ENCODE measurements at regions not wholly inside any gene's neighbourhood (a gene's known extent, or its start where the extent isn't known, plus 50 kb on each side); places are given as distances from the start of the nearest gene placed in this dataset.

DNA sequence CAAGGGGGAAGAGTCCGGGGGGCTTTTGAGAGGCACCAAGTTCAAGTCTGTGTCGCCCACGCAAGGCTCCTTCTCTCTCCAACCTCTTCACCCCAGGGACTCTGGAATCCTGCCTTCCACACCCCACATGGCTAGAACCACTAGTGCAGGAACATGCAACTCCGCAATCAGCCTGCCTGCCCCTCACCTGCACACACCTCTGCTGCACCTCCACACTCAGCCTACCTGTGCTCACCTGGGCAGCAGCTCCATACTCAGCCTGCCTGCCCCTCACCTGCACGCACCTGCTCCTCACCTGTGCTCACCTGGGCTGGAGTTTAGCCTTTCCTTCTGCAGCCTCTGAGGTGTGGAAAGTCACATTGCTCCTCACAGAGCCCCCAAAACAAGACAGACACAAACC, 277.4 kb downstream of the NDUFA10 start:
- H3K36me3 ChIP-seq (ENCODE audit: control insufficient read depth in 2 of 2, extremely low read depth in 1 of 2, insufficient read depth in 2 of 2, low read length in 2 of 2), result no peaks in the 10 kb centered on the region
- H3K9me1 ChIP-seq (replicated peaks; ENCODE audit: control insufficient read depth, extremely low read depth, insufficient read depth, low read length), result no peaks in the 10 kb centered on the region
- H3K9ac ChIP-seq (replicated peaks; ENCODE audit: extremely low read depth, insufficient read depth, low read length), result no peak overlapping the region
- FAIRE-seq (no peak), DNase-seq (ENCODE audit: low read depth, low spot score) (no peak)
- no peaks in the 10 kb centered on the region for H3K79me2 ChIP-seq (ENCODE audit: control insufficient read depth, insufficient read depth, low read length)
- ChIA-PET POLR2A (no interaction called here), CTCF (no interaction called here)
- no peak overlapping the region for H2AFZ ChIP-seq (ENCODE audit: low read depth, low read length)
- TF ChIP-seq, protein P1, sequence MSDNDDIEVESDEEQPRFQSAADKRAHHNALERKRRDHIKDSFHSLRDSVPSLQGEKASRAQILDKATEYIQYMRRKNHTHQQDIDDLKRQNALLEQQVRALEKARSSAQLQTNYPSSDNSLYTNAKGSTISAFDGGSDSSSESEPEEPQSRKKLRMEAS (IDR thresholded peaks at IDR 0.05; ENCODE audit: insufficient read depth, insufficient read length), result no peak
- no peak for TF ChIP-seq FOS (IDR thresholded peaks at IDR 0.05; ENCODE audit: borderline replicate concordance, insufficient read depth, low read length)
- TF ChIP-seq, protein P2, sequence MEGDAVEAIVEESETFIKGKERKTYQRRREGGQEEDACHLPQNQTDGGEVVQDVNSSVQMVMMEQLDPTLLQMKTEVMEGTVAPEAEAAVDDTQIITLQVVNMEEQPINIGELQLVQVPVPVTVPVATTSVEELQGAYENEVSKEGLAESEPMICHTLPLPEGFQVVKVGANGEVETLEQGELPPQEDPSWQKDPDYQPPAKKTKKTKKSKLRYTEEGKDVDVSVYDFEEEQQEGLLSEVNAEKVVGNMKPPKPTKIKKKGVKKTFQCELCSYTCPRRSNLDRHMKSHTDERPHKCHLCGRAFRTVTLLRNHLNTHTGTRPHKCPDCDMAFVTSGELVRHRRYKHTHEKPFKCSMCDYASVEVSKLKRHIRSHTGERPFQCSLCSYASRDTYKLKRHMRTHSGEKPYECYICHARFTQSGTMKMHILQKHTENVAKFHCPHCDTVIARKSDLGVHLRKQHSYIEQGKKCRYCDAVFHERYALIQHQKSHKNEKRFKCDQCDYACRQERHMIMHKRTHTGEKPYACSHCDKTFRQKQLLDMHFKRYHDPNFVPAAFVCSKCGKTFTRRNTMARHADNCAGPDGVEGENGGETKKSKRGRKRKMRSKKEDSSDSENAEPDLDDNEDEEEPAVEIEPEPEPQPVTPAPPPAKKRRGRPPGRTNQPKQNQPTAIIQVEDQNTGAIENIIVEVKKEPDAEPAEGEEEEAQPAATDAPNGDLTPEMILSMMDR (IDR thresholded peaks at IDR 0.05; ENCODE audit: extremely low read depth in 1 of 2, insufficient read depth in 1 of 2, low read depth in 1 of 2, low read length in 2 of 2), result no peak
- no peak for TF ChIP-seq POLR2AphosphoS5 (IDR thresholded peaks at IDR 0.05; ENCODE audit: insufficient read depth, low read depth, low read length)
- TF ChIP-seq GATA2 (IDR thresholded peaks at IDR 0.05; ENCODE audit: insufficient read depth, insufficient read length, low read depth, low read length), result no peak
- no peak for TF ChIP-seq MYC (IDR thresholded peaks at IDR 0.05; ENCODE audit: low read depth, low read length)
- TF ChIP-seq POLR2A (IDR thresholded peaks at IDR 0.05; ENCODE audit: low read depth, low read length), result no peak
- TF ChIP-seq JUN (IDR thresholded peaks at IDR 0.05; ENCODE audit: borderline replicate concordance, insufficient read depth, insufficient read length, low read depth), result no peak
- H3K4me3 ChIP-seq (replicated peaks in 1 of 3; ENCODE audit: insufficient read depth in 1 of 3, low read depth in 1 of 3, low read length in 3 of 3), result no peak overlapping the region
- H3K4me2 ChIP-seq (ENCODE audit: insufficient read depth, low read length), result no peak overlapping the region
- dilution Hi-C loops (cut with MboI; ENCODE audit: extremely low pct_ligation_motif_present, low sequenced_read_pairs), result no loop called here
- H3K27me3 ChIP-seq (ENCODE audit: control insufficient read depth in 2 of 2, insufficient read depth in 2 of 2, low read length in 2 of 2), result no peaks in the 10 kb centered on the region
- no peak overlapping the region for H3K27ac ChIP-seq (ENCODE audit: insufficient read depth, low read depth, low read length)
- no peaks in the 10 kb centered on the region for H4K20me1 ChIP-seq (replicated peaks; ENCODE audit: control insufficient read depth, extremely low read depth, insufficient read depth, low read length)
- BruUV-seq (replicated peaks), result no TSS peak
- intact Hi-C loops (cut with micrococcal nuclease), result no loop called here
- no peaks in the 10 kb centered on the region for H3K4me1 ChIP-seq (ENCODE audit: control insufficient read depth, extremely low read depth, insufficient read depth, low read length)
- no peaks in the 10 kb centered on the region for H3K9me3 ChIP-seq (replicated peaks; ENCODE audit: control insufficient read depth, insufficient read depth, low read length)
